Breast epithelium (tissue), 4 donors: ENCODE measurements at regions not wholly inside any gene's neighbourhood (a gene's known extent, or its start where the extent isn't known, plus 50 kb on each side); places are given as distances from the start of the nearest gene placed in this dataset.

Source experiments
- DNase-seq, 2 donors: peaks; one replicate each; pipeline ENCODE4 v3.0.0-alpha.2; 2019; ENCODE audit warnings: low spot score in 2 of 2
- H3K27ac ChIP-seq, 2 donors: fragments of 200-600 bp; sonication (generic) in 1 of 2; one replicate each; pipeline ENCODE4 v1.5.1; 2016 to 2019; ENCODE audit warnings: mild to moderate bottlenecking in 1 of 2
- H3K27me3 ChIP-seq, 2 donors: fragments of 200-600 bp; sonication (generic) in 1 of 2; one replicate each; pipeline versions ENCODE4 v1.5.1 to v1.6.0; 2017 to 2019; ENCODE audit warnings: control low read depth in 1 of 2, mild to moderate bottlenecking in 1 of 2
- H3K36me3 ChIP-seq: fragments of 200-600 bp; one replicate; pipeline ENCODE4 v1.5.1; 2019
- H3K4me1 ChIP-seq, 2 donors: fragments of 200-600 bp; sonication (generic); one replicate each; pipeline ENCODE4 v1.5.1; 2016 to 2019; ENCODE audit warnings: control low read depth in 1 of 2
- H3K4me3 ChIP-seq, 3 donors: fragments of 200-600 bp; sonication (generic); 1 replicate in 2 of 3; 2 replicates in 1 of 3; pipeline ENCODE4 v1.5.1; 2016 to 2019; ENCODE audit warnings: mild to moderate bottlenecking in 3 of 3, moderate library complexity in 2 of 3
- H3K9me3 ChIP-seq, 2 donors: fragments of 200-600 bp; sonication (generic) in 1 of 2; one replicate each; pipeline ENCODE4 v1.5.1; 2016 to 2019; ENCODE audit warnings: control low read depth in 1 of 2
- POLR2A ChIP-seq: fragments of 450-650 bp; IDR thresholded peaks from one replicate; pipeline ENCODE4 v1.6.1; 2016; ENCODE audit warnings: antibody characterized with exemption, mild to moderate bottlenecking, moderate library complexity
- POLR2AphosphoS5 ChIP-seq, 3 donors: sonication (generic); formaldehyde crosslinking; IDR thresholded peaks; one replicate each; pipeline ENCODE4 v1.6.1; 2017; ENCODE audit warnings: antibody characterized with exemption in 3 of 3
- intact Hi-C: fragments of 100-400 bp; cut with DNase I; formaldehyde crosslinking; loops from one replicate; pipeline ENCODE4 v1.15.1; 2023; ENCODE audit warnings: low total_unique reads
- TF ChIP-seq, protein P1 (sequence below), 3 donors: fragments of 450-650 bp; IDR thresholded peaks; one replicate each; pipeline ENCODE4 v1.5.1; 2016 to 2017; ENCODE audit warnings: antibody characterized with exemption in 3 of 3, mild to moderate bottlenecking in 3 of 3, moderate library complexity in 3 of 3

DNA sequence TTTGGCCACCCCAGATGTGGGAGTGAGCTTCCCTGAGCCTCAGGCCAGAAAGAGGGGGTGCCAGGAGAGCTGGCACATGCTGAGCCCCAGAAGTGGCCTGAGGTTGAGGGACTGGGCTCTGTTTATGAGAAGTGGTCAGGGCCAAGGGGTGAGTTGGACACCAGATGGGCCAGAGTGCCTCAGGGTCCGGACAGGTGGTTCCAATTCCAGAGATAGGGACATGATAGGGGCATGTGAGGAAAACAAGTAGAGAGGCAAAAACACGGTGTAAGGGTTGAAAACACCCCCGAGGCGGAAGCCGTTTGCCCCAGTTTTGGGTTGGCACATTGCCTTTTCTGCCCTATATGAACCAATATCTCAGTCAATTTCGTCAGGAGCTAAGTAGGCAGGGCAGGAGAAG, 125.6 kb upstream of the NFIB start:
- H3K4me1 ChIP-seq, result no peaks in the 10 kb centered on the region
- no peaks in the 10 kb centered on the region for H3K27me3 ChIP-seq
- DNase-seq, result no peak
- intact Hi-C loops, result no loop called here
- no peak overlapping the region for H3K4me3 ChIP-seq
- TF ChIP-seq, protein P1, sequence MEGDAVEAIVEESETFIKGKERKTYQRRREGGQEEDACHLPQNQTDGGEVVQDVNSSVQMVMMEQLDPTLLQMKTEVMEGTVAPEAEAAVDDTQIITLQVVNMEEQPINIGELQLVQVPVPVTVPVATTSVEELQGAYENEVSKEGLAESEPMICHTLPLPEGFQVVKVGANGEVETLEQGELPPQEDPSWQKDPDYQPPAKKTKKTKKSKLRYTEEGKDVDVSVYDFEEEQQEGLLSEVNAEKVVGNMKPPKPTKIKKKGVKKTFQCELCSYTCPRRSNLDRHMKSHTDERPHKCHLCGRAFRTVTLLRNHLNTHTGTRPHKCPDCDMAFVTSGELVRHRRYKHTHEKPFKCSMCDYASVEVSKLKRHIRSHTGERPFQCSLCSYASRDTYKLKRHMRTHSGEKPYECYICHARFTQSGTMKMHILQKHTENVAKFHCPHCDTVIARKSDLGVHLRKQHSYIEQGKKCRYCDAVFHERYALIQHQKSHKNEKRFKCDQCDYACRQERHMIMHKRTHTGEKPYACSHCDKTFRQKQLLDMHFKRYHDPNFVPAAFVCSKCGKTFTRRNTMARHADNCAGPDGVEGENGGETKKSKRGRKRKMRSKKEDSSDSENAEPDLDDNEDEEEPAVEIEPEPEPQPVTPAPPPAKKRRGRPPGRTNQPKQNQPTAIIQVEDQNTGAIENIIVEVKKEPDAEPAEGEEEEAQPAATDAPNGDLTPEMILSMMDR (IDR thresholded peaks at IDR 0.05), result no peak
- TF ChIP-seq POLR2AphosphoS5 (IDR thresholded peaks at IDR 0.05) (no peak), POLR2A (no peak)
- no peaks in the 10 kb centered on the region for H3K9me3 ChIP-seq
- no peak overlapping the region for H3K27ac ChIP-seq
- H3K36me3 ChIP-seq, result no peaks in the 10 kb centered on the region

DNA sequence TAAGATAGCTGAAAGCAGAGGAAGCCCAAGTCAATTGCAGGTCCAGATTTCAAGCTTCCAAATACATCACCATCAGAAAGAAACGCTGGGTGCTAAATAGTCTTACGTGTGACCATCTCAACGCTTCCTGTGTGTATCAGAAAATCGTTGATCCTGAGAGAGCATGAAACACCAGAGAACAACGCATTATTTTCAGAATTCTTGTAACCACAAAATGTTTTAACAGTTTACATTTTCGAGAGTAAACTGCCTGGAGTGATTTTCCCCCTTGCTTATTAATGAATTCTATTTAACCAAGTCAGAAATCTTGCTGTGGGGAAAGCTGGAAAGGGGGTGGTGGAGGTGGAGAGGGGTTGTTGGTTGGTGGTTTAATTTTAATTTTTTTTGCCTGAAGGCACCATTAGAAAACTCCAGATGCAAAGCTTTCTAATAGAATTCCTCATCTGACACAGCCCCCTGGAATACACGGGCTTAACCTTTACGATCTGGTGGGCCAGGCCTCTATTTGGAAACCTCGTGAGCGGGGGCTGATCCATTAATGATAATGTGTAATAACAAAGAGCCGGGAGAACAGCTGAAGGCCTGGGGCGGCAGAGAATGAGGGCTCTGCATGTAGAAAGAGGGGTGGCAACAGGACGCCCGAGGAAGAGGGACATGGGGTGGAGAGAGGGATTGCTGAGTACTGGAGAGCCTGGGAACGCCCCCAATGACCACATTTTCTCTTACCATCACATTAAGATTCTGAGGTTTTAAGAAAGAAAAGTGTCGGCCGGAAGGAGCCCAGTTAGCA, 124.5 kb upstream of the NFIB start:
- no peaks in the 10 kb centered on the region for H3K36me3 ChIP-seq
- intact Hi-C loops, result no loop called here

DNA sequence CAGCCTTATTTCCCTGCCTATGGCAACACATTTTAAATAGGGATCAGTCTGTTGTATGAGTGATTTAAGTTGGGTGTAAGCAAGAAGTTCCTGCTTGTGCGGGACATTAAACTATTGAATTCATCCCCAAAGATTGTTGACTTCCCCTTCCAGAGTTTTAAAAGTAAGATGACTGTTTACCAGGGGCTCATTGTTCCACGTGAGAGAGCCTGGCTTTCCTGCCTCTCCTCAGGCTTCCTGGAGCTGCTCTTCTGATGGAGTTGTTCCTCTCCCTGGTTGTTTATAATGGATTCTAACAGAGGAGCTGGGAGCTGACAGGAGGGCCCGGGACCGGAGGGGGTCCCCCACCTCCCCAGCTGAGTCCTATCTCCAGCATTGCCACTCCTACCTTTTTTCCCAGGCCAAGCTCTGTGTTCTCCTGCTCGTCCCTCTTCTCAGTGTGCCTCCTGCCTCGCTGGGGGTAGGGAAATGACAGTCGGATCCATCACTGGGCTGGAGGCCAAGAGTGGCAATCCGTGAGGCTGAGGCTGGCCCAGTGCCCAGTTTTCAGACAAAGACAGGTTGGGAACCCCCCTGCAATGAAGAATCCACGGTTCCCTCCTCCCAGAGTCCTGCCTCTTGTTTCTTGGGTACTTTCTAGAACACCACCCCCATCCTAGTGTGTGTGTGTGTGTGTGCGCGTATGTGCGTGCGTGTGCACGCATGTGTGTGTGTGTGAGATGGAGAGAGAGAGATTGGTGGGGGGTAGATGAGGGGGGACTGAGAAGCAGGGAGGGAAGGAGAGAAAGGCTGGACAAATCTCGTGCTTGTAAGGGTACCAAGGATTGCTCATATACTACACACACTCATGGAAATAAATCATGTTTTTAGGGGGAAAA, 123.7 kb upstream of the NFIB start:
- Histone ChIP-seq H3K27ac (peak overlapping the region; percentile 29 to 66), H3K27me3 (no peaks in the 10 kb centered on the region), H3K4me1 (no peaks in the 10 kb centered on the region), H3K9me3 (no peaks in the 10 kb centered on the region), H3K36me3 (no peaks in the 10 kb centered on the region), H3K4me3 (peak overlapping the region in 1 of 3 donors; percentile 35)
- intact Hi-C loops, result no loop called here
- DNase-seq, result no peak
- TF ChIP-seq POLR2A, result no peak
- TF ChIP-seq, protein P1 (IDR thresholded peaks at IDR 0.05), result no peak
- TF ChIP-seq POLR2AphosphoS5 (IDR thresholded peaks at IDR 0.05), result no peak

More for the DNA sequence above, 124.5 kb upstream of the NFIB start:
- H3K27me3 ChIP-seq, result no peaks in the 10 kb centered on the region
- H3K4me1 ChIP-seq, result no peaks in the 10 kb centered on the region
- no peak for TF ChIP-seq POLR2A
- TF ChIP-seq, protein P1 (IDR thresholded peaks at IDR 0.05), result no peak
- no peak for TF ChIP-seq POLR2AphosphoS5 (IDR thresholded peaks at IDR 0.05)
- no peak overlapping the region for H3K27ac ChIP-seq
- DNase-seq, result no peak
- no peaks in the 10 kb centered on the region for H3K9me3 ChIP-seq
- H3K4me3 ChIP-seq, result no peak overlapping the region

DNA sequence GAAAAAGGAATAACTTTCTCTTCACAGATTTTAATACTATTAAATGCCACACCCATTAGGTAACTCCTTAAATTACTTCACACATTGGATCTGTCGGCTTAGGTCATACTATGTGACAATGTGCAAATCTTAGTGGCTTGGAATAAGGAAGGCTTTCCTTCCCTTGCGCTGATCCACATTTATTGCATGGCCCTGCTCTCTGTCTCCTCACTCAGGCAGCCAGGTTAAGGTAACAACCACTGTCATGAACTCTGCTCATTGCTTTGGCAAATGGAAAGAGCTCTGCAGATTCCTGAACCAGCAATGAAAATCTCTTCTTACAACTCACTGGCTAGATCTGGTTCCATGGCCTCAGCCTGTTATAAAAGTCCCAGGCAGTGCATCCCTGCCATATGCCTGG, 121.9 kb upstream of the NFIB start:
- H3K9me3 ChIP-seq, result no peaks in the 10 kb centered on the region
- H3K4me3 ChIP-seq, result no peak overlapping the region
- no peaks in the 10 kb centered on the region for H3K27me3 ChIP-seq
- TF ChIP-seq POLR2AphosphoS5 (IDR thresholded peaks at IDR 0.05), result no peak
- TF ChIP-seq, protein P1 (IDR thresholded peaks at IDR 0.05), result no peak
- H3K27ac ChIP-seq, result no peak overlapping the region
- H3K36me3 ChIP-seq, result no peaks in the 10 kb centered on the region
- DNase-seq, result no peak
- no peaks in the 10 kb centered on the region for H3K4me1 ChIP-seq
- intact Hi-C loops, result no loop called here
